Heart right ventricle (tissue), 16 donors: ENCODE measurements at regions not wholly inside any gene's neighbourhood (a gene's known extent, or its start where the extent isn't known, plus 50 kb on each side); places are given as distances from the start of the nearest gene placed in this dataset.

Source experiments
- ATAC-seq, 8 donors: fragments of 200-7000 bp; cut with Tn5 transposase; one replicate each; pipeline ENCODE4 v1.9.1; 2020; ENCODE audit warnings: mild to moderate bottlenecking in 8 of 8, moderate library complexity in 8 of 8, moderate number of reproducible peaks in 1 of 8
- DNase-seq, 2 donors: peaks; one replicate each; pipeline ENCODE4 v3.0.0-alpha.2; 2020
- H3K27ac ChIP-seq, 10 donors: fragments of 200-600 bp; sonication (generic) in 2 of 10; one replicate each; pipeline versions ENCODE4 v1.5.0 to v1.8.0; 2020 to 2022; ENCODE audit warnings: mild to moderate bottlenecking in 3 of 10
- H3K27me3 ChIP-seq, 7 donors: fragments of 200-600 bp; one replicate each; pipeline ENCODE4 v1.8.0; 2021 to 2022; ENCODE audit warnings: mild to moderate bottlenecking in 2 of 7
- H3K36me3 ChIP-seq, 9 donors: fragments of 200-600 bp; sonication (generic) in 1 of 9; one replicate each; pipeline versions ENCODE4 v1.5.0 to v1.8.0; 2020 to 2022; ENCODE audit warnings: mild to moderate bottlenecking in 2 of 9
- H3K4me1 ChIP-seq, 9 donors: fragments of 200-600 bp; sonication (generic) in 1 of 9; one replicate each; pipeline versions ENCODE4 v1.5.0 to v1.8.0; 2020 to 2022; ENCODE audit warnings: mild to moderate bottlenecking in 4 of 9
- H3K4me3 ChIP-seq, 10 donors: fragments of 200-600 bp; sonication (generic) in 2 of 10; one replicate each; pipeline versions ENCODE4 v1.5.0 to v1.8.0; 2020 to 2022; ENCODE audit warnings: mild to moderate bottlenecking in 7 of 10, moderate library complexity in 2 of 10
- H3K9me3 ChIP-seq, 11 donors: fragments of 200-600 bp in 10 of 11; sonication (generic) in 2 of 11; one replicate each; pipeline versions ENCODE4 v1.5.0 to v1.8.0; 2013 to 2022; ENCODE audit warnings: mild to moderate bottlenecking in 2 of 11, control low read depth in 1 of 11, moderate library complexity in 1 of 11
- WGBS, 2 donors: extraction: QIAGEN DNeasy Blood & Tissue Kit; methylation state at CpG; one replicate each; pipeline ENCODE4 v1.1.7; 2013; ENCODE audit warnings: inconsistent platforms in 1 of 2; 5-methylcytosine and 5-hydroxymethylcytosine counted together
- intact Hi-C, 10 donors: fragments of 100-400 bp; cut with DNase I; formaldehyde crosslinking; loops; one replicate each; pipeline versions ENCODE4 v1.11.1 to v1.14.2; 2022
- TF ChIP-seq, protein P1 (sequence below), 9 donors: fragments of 200-600 bp; sonication (generic) in 2 of 9; IDR thresholded peaks; one replicate each; pipeline versions ENCODE4 v1.5.0 to v1.8.0; 2021 to 2022; ENCODE audit warnings: antibody characterized with exemption in 9 of 9, mild to moderate bottlenecking in 5 of 9, moderate library complexity in 1 of 9
- donor health status: Arrhythmogenic right ventricular cardiomyopathy.
- donor health status: ischemic (EF 13 %, LVEDD 7.1; RV severe dilation, severe dysfunction).
- donor health status: healthy with polysubstance abuse.
- donor health status: DM: no; HTN: yes; CAD: no.
- donor health status: DM: no; HTN: no; CAD: no.
- donor health status: ischemic (EF 25% LVEDD 6.9; RV normal size, moderate dysfunction).
- donor health status: ischemic (EF 25% LVEDD 5.7; RV mildly dilated, moderate dysfunction).
- donor health status: healthy.
- donor health status: DM: yes; HTN: yes; CAD: no.
- donor health status: Ischemic cardiomyopathy.
- donor health status: ischemic (EF 35%, LVEDD 5.7; RV mildly dilated, moderate dysfunction).
- donor health status: nonischemic (EF 11% LVEDD 7.7; RV severe dilation, severe dysfunction).
- donor health status: DM: yes; HTN: yes; CAD: no.
- donor health status: PGD.
- donor health status: ischemic (EF 29% LVEDD 5.4; RV normal size, mild dysfunction).
- donor health status: nonischemic (EF 23%, LVEDD 6.1; RV moderate dilation, normal function).

DNA sequence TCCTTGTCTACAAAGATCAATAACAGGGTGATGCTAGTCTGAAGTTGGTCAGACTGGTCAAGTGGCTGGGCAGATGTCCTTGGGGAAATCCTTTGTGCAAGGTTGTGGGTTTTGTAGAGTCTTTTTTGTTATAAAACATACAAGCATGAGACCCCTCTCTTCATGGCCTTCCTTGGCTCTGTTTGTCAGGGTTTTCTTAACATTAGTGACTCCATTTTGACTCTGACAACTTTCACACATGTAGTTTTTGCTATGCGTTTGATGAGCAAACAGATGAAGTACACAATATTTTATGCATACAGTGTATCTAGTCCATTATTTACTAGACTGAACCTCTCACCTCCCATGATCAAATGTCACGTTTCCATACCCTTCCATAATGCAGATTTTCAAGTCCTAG, 151.2 kb upstream of the KLF7 start:
- intact Hi-C loops: loop anchor here in 1 of 10 donors (10.0 kb wide), 1 partner anchor 132 kb away; no protein-coding TSS in a partner anchor
- WGBS, 2 donors: 94 to 95% methylated on average over 2 of the region's 2 CpGs
- DNase-seq (no peak), ATAC-seq (no peak)
- Histone ChIP-seq H3K4me3 (no peak overlapping the region), H3K36me3 (no peaks in the 10 kb centered on the region), H3K27me3 (no peaks in the 10 kb centered on the region), H3K4me1 (peaks cover 0 to 6% (median 0%) of the 10 kb centered on the region in 9 donors), H3K27ac (no peak overlapping the region), H3K9me3 (no peaks in the 10 kb centered on the region)
- TF ChIP-seq, protein P1, sequence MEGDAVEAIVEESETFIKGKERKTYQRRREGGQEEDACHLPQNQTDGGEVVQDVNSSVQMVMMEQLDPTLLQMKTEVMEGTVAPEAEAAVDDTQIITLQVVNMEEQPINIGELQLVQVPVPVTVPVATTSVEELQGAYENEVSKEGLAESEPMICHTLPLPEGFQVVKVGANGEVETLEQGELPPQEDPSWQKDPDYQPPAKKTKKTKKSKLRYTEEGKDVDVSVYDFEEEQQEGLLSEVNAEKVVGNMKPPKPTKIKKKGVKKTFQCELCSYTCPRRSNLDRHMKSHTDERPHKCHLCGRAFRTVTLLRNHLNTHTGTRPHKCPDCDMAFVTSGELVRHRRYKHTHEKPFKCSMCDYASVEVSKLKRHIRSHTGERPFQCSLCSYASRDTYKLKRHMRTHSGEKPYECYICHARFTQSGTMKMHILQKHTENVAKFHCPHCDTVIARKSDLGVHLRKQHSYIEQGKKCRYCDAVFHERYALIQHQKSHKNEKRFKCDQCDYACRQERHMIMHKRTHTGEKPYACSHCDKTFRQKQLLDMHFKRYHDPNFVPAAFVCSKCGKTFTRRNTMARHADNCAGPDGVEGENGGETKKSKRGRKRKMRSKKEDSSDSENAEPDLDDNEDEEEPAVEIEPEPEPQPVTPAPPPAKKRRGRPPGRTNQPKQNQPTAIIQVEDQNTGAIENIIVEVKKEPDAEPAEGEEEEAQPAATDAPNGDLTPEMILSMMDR (IDR thresholded peaks at IDR 0.05): no peak

DNA sequence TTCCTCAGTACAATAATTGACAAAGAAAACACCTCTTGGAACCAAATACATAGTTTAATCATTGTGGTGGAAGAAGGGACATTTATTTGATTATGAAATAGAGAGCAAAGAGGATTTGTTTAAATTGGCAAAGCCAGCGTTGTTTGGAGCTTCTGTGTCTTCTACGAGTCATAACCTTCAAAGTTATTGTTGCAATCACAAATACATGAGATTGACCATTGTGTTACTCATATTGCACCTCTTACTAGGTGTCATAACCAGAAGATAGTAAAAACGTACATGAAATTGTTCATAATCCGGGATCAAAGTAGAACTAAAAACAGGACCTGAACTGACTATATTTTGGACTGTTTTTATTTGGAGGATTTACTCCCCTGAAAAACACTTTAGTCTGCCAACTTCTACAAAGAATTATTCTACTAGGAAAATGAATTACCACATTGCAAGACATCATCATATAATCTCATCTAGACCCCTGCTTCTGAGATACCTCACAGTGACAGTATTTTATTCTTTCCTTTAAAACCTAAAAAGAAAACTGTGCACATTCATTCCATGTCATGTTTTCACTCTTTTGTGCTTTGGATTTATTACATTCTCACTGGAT, 151.7 kb upstream of the KLF7 start:
- Histone ChIP-seq H3K4me1 (no peaks in the 10 kb centered on the region), H3K27ac (no peak overlapping the region), H3K36me3 (no peaks in the 10 kb centered on the region), H3K27me3 (no peaks in the 10 kb centered on the region), H3K9me3 (no peaks in the 10 kb centered on the region), H3K4me3 (no peak overlapping the region)
- intact Hi-C loops: loop anchor here in 1 of 10 donors (10.0 kb wide), 1 partner anchor 133 kb away; no protein-coding TSS in a partner anchor
- no peak for ATAC-seq
- WGBS, 2 donors: 78 to 85% methylated on average over 4 of the region's 4 CpGs
- DNase-seq: no peak
- TF ChIP-seq, protein P1 (IDR thresholded peaks at IDR 0.05): no peak

DNA sequence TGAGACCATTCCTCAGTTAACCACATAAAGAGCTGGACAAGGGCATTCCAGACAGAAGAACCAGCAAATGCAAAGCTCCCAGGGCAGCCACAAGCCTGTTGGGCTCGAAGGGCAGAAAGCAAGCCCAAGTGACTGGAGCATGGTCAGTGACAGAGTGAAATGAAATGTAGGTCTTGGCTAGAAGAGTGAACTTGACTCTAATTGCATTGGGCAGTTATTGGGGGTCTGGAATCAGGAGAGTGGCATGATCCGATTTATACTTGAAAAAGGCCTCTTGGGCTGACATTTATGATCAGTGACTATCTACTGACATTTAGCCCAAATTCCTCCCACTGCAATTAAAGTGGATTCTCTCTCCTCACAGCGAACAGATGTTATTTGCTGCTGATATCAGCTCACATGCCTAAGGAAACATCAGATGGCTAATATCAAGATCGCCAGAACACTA, 152.5 kb upstream of the KLF7 start:
- TF ChIP-seq, protein P1 (IDR thresholded peaks at IDR 0.05): no peak
- H3K4me1 ChIP-seq: no peaks in the 10 kb centered on the region
- DNase-seq (no peak), ATAC-seq (no peak)
- no peak overlapping the region for H3K27ac ChIP-seq
- WGBS, 2 donors: 94% methylated on average over 4 of the region's 4 CpGs
- no peaks in the 10 kb centered on the region for H3K27me3 ChIP-seq
- no peak overlapping the region for H3K4me3 ChIP-seq
- intact Hi-C loops: loop anchor here in 1 of 10 donors (10.0 kb wide), 1 partner anchor 133 kb away; no protein-coding TSS in a partner anchor
- H3K36me3 ChIP-seq: no peaks in the 10 kb centered on the region
- no peaks in the 10 kb centered on the region for H3K9me3 ChIP-seq

DNA sequence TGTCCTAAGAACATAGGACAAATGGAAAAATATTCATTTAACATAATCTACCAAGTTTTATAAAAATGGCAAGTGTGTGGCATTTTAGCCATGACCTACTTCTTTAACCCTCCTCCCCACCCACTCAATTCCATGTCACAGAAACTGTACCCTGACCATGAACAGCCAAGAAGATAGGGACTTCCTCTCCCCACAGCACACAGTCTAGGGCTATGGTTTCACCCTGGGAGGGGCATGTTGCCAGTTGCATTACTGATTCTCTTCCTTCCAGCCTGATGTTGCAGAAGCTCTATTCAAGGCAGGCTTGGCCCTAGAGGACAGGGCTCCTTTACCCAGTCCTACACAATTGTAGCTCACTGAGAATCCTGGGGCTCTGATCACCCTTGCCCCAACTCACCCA, 153.6 kb upstream of the KLF7 start:
- no peaks in the 10 kb centered on the region for H3K36me3 ChIP-seq
- ATAC-seq: peak in 2 of 8 donors; percentile 17 to 29
- intact Hi-C loops: loop anchor here in 1 of 10 donors (10.0 kb wide), 1 partner anchor 135 kb away; no protein-coding TSS in a partner anchor
- H3K4me1 ChIP-seq: no peaks in the 10 kb centered on the region
- DNase-seq: no peak
- no peaks in the 10 kb centered on the region for H3K27me3 ChIP-seq
- TF ChIP-seq, protein P1 (IDR thresholded peaks at IDR 0.05): no peak
- no peak overlapping the region for H3K4me3 ChIP-seq
- no peaks in the 10 kb centered on the region for H3K9me3 ChIP-seq
- H3K27ac ChIP-seq: no peak overlapping the region
